ENCODE measurements at regions not wholly inside any gene's neighbourhood (a gene's known extent, or its start where the extent isn't known, plus 50 kb on each side); places are given as distances from the start of the nearest gene placed in this dataset.

DNA sequence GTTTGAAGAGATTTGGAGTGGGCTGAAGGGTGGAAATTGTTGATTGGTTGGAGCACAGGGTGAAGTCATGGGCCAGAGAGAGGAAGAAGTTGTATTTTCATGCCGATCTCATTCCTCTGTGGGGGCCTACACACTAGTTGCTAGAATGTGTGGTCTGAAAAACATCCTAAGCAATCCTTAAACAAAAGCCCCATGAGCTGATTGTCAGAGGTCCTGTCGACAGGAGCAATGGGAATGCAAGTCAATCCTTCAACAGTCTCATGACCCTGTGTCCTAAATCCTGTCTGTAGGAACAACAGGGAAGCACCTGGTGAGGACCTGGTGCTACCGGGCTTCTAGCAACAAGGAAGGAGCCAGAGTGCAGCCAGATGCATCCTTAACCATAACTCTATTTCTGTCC, 324.0 kb upstream of the TMEM132C start:
- TF ChIP-seq EP300 (IDR thresholded peaks at IDR 0.05) (no peak), CTCF (IDR thresholded peaks at IDR 0.05) (no peak), POLR2A (IDR thresholded peaks at IDR 0.05; ENCODE audit: low read depth) (no peak)
